ENCODE measurements at regions not wholly inside any gene's neighbourhood (a gene's known extent, or its start where the extent isn't known, plus 50 kb on each side); places are given as distances from the start of the nearest gene placed in this dataset.
"Not testable (repeated sequence)": the region's sequence is repeated elsewhere in the genome, so short reads cannot be mapped to it uniquely, and the experiment has no call there.

DNA sequence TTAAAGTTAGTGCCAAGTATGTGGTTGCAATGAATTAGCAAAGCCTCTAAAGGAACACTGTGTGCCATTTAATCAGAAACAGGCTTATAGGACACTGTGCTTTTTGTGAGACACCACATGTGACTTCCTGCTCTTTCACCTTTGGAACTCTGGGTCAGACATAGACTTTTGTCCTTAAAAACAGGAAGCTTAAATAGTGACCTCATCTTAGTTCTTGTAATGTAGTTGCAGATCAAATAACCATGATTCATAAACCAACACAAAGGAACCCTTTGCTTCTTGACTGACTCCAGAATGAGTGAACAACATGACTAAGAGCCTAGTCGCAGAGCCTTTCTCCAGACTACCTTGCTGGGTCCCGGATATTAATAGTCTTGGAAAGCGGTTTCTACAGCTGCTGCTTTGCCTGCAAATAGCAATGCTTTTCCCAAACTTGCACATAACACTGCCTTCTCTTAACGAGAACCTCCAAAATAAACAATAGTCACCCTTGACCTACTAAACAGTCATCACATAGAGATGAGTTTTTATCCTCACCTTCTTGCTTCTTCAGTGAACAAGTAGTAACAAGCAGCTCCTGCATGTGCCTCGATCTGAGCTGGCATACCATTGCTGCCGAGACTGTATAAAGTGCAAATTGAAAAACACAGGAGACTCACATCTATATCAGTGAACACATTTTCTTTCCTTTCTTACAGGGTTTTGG is 1947.0 kb downstream of the FOXD4L5 start:
- 3% methylated on average over 5 of the region's 6 CpGs for WGBS (ENCODE audit: missing lambda C conversion rate)
- H3K4me1 ChIP-seq; POLR2A ChIA-PET; FAIRE-seq; H3K4me3 ChIP-seq; H3K9me3 ChIP-seq; CTCF ChIA-PET; ATAC-seq; TF ChIP-seq FOSL2 (IDR thresholded peaks at IDR 0.05): not testable (repeated sequence)
- DNase-seq (ENCODE audit: low read depth in 1 of 2, low spot score in 1 of 2): peak in 1 of 2 experiments; percentile 32
- peak overlapping the region; percentile 73 to 78 for H3K27ac ChIP-seq
- TF ChIP-seq FOSL2 (CRISPR knock-in tag; IDR thresholded peaks at IDR 0.05) (peak; percentile 77), JUNB (IDR thresholded peaks at IDR 0.05) (peak; percentile 49)
- peak overlapping the region; percentile 57 for H3K4me2 ChIP-seq

DNA sequence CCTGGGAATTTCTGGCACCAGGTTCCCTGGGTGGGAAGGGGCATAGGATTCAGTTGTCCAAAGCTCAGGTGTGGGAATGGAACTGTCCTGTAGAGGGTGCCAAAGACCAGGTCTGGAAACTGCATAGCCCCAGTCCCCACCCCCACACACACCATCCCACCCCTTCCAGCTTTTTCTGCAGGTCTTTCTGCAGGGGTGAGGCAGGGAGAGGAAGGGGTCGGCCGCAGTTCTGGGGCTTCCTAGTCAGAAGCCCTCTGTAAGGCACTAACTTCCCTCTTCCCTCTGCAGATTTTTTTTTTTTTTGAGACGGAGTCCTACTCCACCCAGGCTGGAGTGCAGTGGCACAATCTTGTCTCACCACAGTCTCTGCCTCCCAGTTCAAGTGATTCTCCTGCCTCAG is 1949.7 kb downstream of the FOXD4L5 start:
- H3K4me1 ChIP-seq; POLR2A ChIA-PET; H3K4me2 ChIP-seq; FAIRE-seq; H3K4me3 ChIP-seq; CTCF ChIA-PET; DNase-seq (ENCODE audit: low read depth in 1 of 2, low spot score in 1 of 2); H3K27ac ChIP-seq; ATAC-seq; H3K9me3 ChIP-seq: not testable (repeated sequence)
- WGBS (ENCODE audit: missing lambda C conversion rate): 29% methylated on average over 3 of the region's 3 CpGs
- peak in 1 of 2 experiments; percentile 24; a peak in 1 of 5 replicates for TF ChIP-seq RAD21 (conservative IDR thresholded peaks at IDR 0.05 in 1 of 2, IDR thresholded peaks at IDR 0.05 in 1 of 2)

DNA sequence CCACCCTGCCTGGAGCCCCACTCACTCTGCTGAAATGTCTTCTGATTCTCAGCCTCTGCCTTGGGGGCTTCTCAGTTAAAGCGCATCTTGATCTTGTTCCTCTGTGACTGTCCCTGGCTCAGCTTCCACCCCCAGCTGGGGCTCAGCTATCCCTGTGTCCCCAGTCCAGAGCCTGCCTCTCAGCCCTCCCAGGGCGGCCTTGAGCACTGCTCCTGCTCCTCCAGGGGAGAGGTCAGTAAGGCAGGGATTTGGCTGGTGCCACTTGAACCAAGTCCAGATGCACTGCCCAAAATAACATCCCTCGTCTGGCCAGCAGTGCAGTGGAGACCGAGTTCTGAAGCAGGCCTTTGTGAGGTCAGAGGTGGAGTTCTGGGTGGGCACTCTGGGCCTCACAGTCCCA is 1950.8 kb downstream of the FOXD4L5 start:
- H3K9me3 ChIP-seq; H3K4me1 ChIP-seq; H3K27ac ChIP-seq; H3K4me2 ChIP-seq; POLR2A ChIA-PET; CTCF ChIA-PET; H3K4me3 ChIP-seq; FAIRE-seq; ATAC-seq; DNase-seq (ENCODE audit: low read depth in 1 of 2, low spot score in 1 of 2): not testable (repeated sequence)
- no CpG with 5 or more reads among the region's 4 CpGs for WGBS (ENCODE audit: missing lambda C conversion rate)

DNA sequence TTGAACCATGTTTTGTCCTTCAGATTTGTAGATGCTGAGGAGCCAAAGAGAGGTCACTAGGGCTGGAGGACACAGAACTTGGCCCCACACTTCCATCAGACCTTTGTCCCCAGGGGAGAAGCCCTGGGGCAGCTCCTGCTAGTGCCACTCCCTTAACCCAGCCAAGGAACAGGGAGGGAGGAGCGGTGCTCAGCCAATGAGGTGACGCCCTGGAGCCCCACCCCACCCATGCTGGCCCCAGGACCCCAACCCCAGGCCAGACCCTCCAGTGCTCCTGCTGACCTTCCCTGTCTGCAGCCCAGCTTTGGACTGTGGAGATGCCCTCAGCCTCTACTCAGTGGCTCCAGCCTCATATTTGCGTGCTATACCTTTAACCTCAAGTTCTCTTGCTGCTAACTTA is 1951.9 kb downstream of the FOXD4L5 start:
- ATAC-seq; H3K4me1 ChIP-seq; H3K27ac ChIP-seq; H3K4me2 ChIP-seq; DNase-seq (ENCODE audit: low read depth in 1 of 2, low spot score in 1 of 2); POLR2A ChIA-PET; FAIRE-seq; H3K9me3 ChIP-seq; H3K4me3 ChIP-seq; CTCF ChIA-PET: not testable (repeated sequence)
- 86% methylated on average over 1 of the region's 3 CpGs for WGBS (ENCODE audit: missing lambda C conversion rate)

DNA sequence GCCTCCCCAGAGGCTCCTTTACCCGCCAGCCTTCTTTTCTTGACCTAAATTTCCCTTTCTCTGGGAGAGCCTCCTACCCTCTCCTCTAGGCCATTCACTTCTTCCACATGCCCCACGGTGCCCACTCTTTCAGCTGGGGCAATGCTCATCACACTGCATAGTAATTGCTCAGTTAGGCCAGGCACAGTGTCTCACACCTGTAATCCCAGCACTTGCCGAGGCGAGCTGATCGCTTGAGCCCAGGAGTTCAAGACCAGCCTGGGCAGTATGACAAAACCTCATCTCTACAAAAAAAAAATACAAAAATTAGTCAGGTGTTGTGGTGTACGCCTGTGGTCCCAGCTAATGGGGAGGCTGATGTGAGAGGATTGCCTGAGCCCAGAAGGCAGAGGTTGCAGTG is 1956.7 kb downstream of the FOXD4L5 start:
- H3K4me3 ChIP-seq; POLR2A ChIA-PET; ATAC-seq; H3K4me1 ChIP-seq; CTCF ChIA-PET; FAIRE-seq; H3K4me2 ChIP-seq; H3K27ac ChIP-seq; H3K9me3 ChIP-seq; DNase-seq (ENCODE audit: low read depth in 1 of 2, low spot score in 1 of 2): not testable (repeated sequence)
- 90% methylated on average over 5 of the region's 6 CpGs for WGBS (ENCODE audit: missing lambda C conversion rate)

DNA sequence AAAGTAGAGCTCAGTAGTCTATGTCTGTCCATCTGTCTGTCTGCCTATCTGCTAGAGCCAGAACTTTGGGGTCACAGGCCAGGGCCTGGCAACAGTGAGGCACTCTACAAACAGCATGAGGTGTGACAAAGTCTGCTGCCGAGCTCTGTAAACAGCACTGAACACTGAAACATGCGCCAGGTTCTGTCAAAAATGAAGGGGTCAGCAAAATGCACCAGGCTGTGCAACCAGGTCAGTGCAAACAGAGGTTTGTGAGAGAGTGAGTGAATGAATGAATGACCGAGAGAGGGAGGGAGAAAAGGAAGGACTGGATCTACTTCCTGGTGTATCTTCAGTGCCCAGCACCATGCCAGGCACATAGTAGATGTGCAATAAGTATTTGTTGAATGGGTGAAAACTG is 1957.8 kb downstream of the FOXD4L5 start:
- H3K27ac ChIP-seq; ATAC-seq; FAIRE-seq; CTCF ChIA-PET; H3K4me3 ChIP-seq; POLR2A ChIA-PET; H3K4me2 ChIP-seq; H3K9me3 ChIP-seq; H3K4me1 ChIP-seq; DNase-seq (ENCODE audit: low read depth in 1 of 2, low spot score in 1 of 2): not testable (repeated sequence)
- peak; percentile 77 for TF ChIP-seq MAFK (IDR thresholded peaks at IDR 0.05; ENCODE audit: partially characterized antibody)
- WGBS (ENCODE audit: missing lambda C conversion rate): 62% methylated on average over 3 of the region's 3 CpGs

DNA sequence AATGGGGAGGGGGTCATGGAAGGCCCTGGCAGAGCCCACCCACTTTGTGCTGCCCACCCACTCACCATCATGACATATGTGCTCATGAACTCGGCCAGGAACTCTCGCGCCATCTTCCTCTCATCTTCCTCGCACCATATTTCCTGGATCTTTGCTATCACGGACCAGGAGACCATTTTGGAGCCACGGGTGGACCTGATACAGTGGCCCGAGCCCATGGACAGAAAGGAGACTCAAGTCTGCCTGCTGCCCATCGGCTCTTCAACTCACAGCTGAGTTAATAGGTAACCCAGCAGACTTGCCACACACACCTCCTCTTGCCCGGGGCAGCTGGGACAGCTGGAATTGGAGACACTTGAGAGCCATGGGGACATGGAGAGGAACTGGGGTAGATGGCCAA is 1958.3 kb downstream of the FOXD4L5 start:
- H3K4me3 ChIP-seq; FAIRE-seq; ATAC-seq; CTCF ChIA-PET; H3K9me3 ChIP-seq; DNase-seq (ENCODE audit: low read depth in 1 of 2, low spot score in 1 of 2); H3K4me1 ChIP-seq; H3K4me2 ChIP-seq; H3K27ac ChIP-seq; POLR2A ChIA-PET: not testable (repeated sequence)
- WGBS (ENCODE audit: missing lambda C conversion rate): 79% methylated on average over 8 of the region's 9 CpGs

DNA sequence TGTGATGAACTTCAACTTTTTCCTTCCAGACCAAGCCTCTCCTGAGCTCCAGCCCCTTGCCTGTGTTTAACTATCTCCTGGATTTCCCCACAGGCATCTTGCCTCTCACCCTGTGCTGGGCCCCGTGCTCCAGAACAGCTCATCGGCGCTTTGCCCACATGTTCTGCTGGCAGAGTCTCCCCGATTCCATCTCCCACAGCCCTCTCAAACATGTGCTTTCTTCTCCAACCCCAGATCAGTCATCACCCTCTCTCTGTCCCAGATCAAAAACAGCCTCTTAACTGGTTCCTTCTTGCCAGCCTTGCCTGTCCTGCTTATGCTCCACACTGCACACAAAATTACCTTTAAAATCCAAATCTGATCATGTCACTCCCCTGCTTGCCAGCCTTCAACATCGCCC is 1959.3 kb downstream of the FOXD4L5 start:
- FAIRE-seq; DNase-seq (ENCODE audit: low read depth in 1 of 2, low spot score in 1 of 2); H3K9me3 ChIP-seq; H3K4me2 ChIP-seq; CTCF ChIA-PET; POLR2A ChIA-PET; H3K27ac ChIP-seq; H3K4me3 ChIP-seq; ATAC-seq; H3K4me1 ChIP-seq: not testable (repeated sequence)
- 84% methylated on average over 5 of the region's 5 CpGs for WGBS (ENCODE audit: missing lambda C conversion rate)

DNA sequence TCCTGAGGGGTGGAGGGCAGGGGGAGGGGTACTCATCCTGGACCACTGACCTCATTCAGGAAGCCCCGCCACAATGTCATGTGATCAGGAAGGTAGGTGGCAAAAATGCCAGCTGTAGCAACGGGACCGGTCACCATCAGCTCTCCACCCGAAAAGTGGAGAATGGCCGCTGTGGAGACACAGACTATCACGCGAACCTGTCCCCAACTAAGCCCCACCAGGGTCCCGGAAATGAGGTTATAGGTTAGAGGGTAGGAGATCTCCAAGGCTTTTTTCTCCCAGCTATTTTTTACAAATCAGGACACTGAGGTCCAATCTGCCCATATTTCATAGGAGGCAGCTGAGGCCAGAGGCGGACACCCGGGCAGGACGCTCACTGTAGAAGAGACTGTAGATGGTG is 1966.9 kb downstream of the FOXD4L5 start:
- POLR2A ChIA-PET: not testable (repeated sequence)

DNA sequence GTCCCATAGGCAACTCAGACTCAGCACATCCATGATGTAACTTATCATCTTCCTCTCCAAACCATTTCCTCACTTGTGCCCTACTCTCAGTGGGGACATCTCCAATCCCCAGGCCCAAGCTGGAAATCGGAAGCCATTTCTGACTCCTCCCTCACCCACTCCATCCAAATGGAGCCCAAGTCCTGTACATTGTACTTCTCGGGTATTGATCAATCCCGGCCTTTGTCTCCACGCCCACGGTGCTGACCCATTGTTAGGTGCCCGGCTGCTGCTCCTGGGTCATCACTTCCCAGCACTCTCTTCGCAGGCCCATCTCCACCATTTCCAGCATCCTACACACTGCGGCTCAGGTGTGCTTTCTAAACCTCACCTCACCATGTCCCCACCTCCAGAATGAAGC is 1969.6 kb downstream of the FOXD4L5 start:
- FAIRE-seq; ATAC-seq; H3K27ac ChIP-seq; DNase-seq (ENCODE audit: low read depth in 1 of 2, low spot score in 1 of 2); POLR2A ChIA-PET; CTCF ChIA-PET; H3K4me3 ChIP-seq; H3K4me1 ChIP-seq; H3K9me3 ChIP-seq; H3K4me2 ChIP-seq: not testable (repeated sequence)
- WGBS (ENCODE audit: missing lambda C conversion rate): 71% methylated on average over 7 of the region's 8 CpGs

More for the DNA sequence above, 1966.9 kb downstream of the FOXD4L5 start:
- CTCF ChIA-PET; H3K4me1 ChIP-seq; H3K27ac ChIP-seq; H3K9me3 ChIP-seq; DNase-seq (ENCODE audit: low read depth in 1 of 2, low spot score in 1 of 2); FAIRE-seq; H3K4me3 ChIP-seq; H3K4me2 ChIP-seq; ATAC-seq: not testable (repeated sequence)
- 85% methylated on average over 10 of the region's 11 CpGs for WGBS (ENCODE audit: missing lambda C conversion rate)

DNA sequence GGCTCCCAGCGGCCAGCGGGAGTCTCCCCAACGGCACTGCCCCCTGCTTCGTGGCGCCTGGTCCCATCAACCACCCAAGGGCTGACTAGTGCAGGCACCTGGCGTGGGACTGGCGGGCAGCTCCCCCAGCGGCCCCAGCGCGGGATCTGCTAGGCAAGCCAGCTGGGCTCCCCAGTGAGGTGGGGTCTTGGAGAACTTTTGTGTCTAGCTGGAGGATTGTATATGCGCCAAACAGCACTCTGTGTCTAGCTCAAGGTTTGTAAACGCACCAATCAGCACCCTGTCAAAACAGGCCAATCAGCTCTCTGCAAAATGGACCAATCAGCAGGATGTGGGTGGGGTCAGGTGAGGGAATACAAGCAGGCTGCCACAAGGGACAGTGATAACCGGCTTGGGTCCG is 1988.2 kb downstream of the FOXD4L5 start:
- ATAC-seq; H3K9me3 ChIP-seq; H3K27ac ChIP-seq; H3K4me3 ChIP-seq; H3K4me2 ChIP-seq; CTCF ChIA-PET; H3K4me1 ChIP-seq; DNase-seq (ENCODE audit: low read depth in 1 of 2, low spot score in 1 of 2); POLR2A ChIA-PET; FAIRE-seq: not testable (repeated sequence)
- 82% methylated on average over 9 of the region's 14 CpGs for WGBS (ENCODE audit: missing lambda C conversion rate)

All from A549 (cell line).